T-helper 1 cell treated with Interleukin-12 subunit alpha and Interleukin-12 subunit beta and Interleukin-4 antibody, amounts not matched to agents 30 μg/mL and 1 μg/mL, for 36 hours (primary cell): ENCODE measurements at regions not wholly inside any gene's neighbourhood (a gene's known extent, or its start where the extent isn't known, plus 50 kb on each side); places are given as distances from the start of the nearest gene placed in this dataset.
"Not testable (repeated sequence)": the region's sequence is repeated elsewhere in the genome, so short reads cannot be mapped to it uniquely, and the experiment has no call there.

ENCODE experiments used
- H3K27ac Mint-ChIP-seq: one replicate; pipeline ENCODE4 v1.8.0; 2021; ENCODE audit warnings: mild to moderate bottlenecking, mixed read lengths
- H3K27me3 Mint-ChIP-seq: one replicate; pipeline ENCODE4 v1.8.0; 2021; ENCODE audit warnings: low read depth, mixed read lengths
- H3K36me3 Mint-ChIP-seq: one replicate; pipeline ENCODE4 v1.8.0; 2021; ENCODE audit warnings: low read depth, mixed read lengths
- H3K4me1 Mint-ChIP-seq: one replicate; pipeline ENCODE4 v1.8.0; 2021; ENCODE audit warnings: low read depth, mixed read lengths
- H3K4me3 Mint-ChIP-seq: one replicate; pipeline ENCODE4 v1.8.0; 2021; ENCODE audit warnings: mild to moderate bottlenecking, moderate library complexity, mixed read lengths
- H3K9me3 Mint-ChIP-seq: one replicate; pipeline ENCODE4 v1.8.0; 2021; ENCODE audit warnings: mixed read lengths

DNA sequence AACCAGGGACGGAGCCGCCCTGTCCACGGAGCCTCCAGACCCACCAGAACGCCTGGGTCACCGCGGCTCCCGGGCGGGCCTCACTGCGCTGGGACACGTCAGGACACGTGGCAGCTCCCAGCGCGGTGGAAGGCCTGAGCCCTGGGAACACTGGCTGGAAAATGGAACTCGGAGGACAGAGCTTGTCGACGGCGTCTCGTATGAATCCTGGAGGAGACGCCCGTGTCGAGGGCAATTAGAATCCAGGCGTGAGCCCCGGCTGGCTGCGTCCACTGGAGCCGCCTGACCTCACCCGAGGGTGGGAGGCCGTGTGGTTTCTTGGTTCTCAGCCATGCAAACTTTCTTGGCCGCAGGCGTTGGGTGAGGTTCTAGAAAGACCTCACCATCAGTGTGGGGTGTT lies 173.9 kb downstream of the LAT start:
- H3K36me3 Mint-ChIP-seq, result peaks cover 3% of the 10 kb centered on the region
- no peaks in the 10 kb centered on the region for H3K9me3 Mint-ChIP-seq
- H3K4me1 Mint-ChIP-seq, result peaks cover 16% of the 10 kb centered on the region
- H3K27me3 Mint-ChIP-seq, result no peaks in the 10 kb centered on the region
- no peak overlapping the region for H3K27ac Mint-ChIP-seq
- H3K4me3 Mint-ChIP-seq, result no peak overlapping the region

DNA sequence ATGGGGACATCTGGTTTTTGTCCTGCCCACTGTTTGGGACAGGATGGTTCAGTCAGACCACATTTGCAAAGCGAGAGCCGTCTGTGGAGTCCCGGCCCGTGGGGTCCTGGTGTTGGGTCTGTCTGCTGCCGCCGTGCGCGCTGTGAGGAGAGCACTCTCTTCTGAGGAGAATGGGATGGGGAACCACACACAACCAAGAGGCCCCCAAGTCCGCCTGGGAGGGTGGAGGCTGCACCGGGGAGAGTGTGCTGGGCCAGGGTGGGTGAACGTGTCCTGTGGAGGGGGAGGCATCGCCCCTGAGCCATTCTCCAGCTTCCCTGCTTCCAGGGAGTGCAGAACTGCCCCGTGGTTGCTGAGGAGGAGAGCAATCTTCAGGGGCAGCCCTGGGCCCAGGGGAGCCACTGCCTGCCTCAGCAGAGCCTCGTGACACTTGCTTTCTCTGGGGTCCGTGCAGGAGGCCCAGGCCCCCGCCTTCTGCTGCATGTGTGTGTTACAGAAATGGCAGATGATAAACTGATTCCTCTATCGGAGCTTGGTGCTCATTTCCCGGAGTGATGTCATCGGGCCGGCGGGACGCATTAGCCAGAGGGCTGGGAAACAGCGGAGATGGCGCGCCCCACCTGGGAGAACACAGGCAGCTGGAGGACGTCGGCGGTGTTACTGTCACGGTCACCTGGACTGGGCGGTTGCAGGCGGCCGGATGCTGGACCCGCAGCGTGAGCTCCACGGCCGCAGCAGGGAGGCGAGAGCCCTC lies 173.4 kb downstream of the LAT start:
- H3K9me3 Mint-ChIP-seq, H3K36me3 Mint-ChIP-seq, H3K27me3 Mint-ChIP-seq, H3K4me3 Mint-ChIP-seq, H3K27ac Mint-ChIP-seq: not testable (repeated sequence)
- peaks cover 16% of the 10 kb centered on the region for H3K4me1 Mint-ChIP-seq

DNA sequence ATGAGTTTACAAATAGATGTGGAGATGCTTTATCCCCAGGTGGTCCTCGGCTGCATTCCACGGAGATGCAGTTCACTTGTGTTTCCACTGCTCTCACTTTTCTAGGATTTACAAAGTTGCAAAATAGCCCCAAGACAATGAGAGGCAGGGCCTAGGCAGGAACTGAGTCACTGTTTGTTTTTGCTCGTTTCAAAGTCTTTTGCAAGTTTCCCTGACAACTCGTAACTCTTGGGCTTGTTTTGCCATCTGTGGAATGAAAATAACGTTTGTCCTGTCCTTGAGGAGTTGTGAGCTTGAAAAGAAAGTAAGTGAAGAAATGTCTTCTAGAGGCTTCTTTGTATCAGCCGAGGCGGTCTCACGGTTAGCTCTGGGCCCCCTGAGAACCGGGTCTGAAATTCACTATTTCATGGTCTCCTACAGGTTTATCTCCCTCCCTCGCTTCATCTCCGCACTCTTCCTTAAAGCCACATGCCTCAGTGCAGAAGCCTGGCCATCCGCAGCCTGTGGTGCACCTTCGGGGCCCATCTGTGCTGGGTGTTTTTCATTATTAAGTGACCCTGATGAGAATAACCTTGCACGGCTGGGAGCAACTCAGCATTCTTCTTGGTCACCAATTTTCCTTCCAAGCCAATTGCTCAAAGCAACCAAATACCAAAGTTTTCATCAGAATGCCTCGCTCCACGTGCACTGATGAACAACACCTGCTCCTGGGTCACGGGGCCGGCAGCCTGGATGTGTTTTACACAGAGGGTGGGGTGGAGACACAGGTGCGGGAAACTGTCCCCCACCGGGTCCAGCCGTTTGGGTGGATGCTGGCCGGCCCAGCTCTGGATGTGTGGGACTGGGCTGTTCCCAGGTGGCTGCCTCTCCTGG lies 172.4 kb downstream of the LAT start:
- H3K36me3 Mint-ChIP-seq, H3K4me3 Mint-ChIP-seq, H3K27me3 Mint-ChIP-seq, H3K9me3 Mint-ChIP-seq: not testable (repeated sequence)
- H3K27ac Mint-ChIP-seq, result peak overlapping the region; percentile 76
- H3K4me1 Mint-ChIP-seq, result peaks cover 16% of the 10 kb centered on the region

DNA sequence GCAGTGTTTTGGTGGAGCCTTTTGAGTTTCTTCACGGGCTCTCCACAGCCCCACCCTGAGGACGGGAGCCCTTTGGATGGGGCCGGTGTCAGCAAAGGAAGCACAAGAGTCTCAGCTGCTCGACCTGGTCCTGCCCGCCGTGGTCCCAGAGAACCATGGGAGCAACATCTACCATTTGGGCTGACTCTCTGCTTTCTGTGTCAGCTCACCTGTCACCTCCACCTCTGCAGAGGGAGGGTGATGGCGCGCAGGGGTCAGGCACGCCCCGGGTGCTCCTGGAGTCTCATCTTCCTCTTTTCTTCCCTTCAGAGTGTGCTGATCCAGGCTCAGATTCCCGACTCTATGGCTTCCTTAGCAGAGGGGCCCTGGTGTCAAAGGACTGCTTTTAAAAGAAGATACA lies 171.7 kb downstream of the LAT start:
- H3K4me1 Mint-ChIP-seq, result peaks cover 16% of the 10 kb centered on the region
- H3K27ac Mint-ChIP-seq, result peak overlapping the region; percentile 76
- no peak overlapping the region for H3K4me3 Mint-ChIP-seq
- H3K9me3 Mint-ChIP-seq, result no peaks in the 10 kb centered on the region
- no peaks in the 10 kb centered on the region for H3K27me3 Mint-ChIP-seq
- H3K36me3 Mint-ChIP-seq, result peaks cover 3% of the 10 kb centered on the region

DNA sequence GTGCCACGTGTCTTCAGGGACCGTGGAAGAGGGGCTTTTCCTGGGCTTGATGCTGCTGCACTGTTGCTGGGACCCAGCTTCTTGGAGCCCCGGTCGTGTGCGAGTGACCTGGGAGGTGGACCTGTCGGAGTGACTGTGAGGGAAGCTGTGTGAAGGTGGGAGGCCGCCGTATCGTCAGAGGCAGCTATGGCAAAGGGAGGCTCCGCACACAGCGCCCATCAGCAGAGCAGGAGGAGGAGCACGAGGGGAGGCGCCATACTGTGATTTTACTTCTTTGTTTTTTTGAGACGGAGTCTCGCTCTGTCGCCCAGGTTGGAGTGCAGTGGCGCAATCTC lies 171.0 kb downstream of the LAT start:
- H3K27ac Mint-ChIP-seq, H3K4me3 Mint-ChIP-seq: not testable (repeated sequence)
- peaks cover 16% of the 10 kb centered on the region for H3K4me1 Mint-ChIP-seq

DNA sequence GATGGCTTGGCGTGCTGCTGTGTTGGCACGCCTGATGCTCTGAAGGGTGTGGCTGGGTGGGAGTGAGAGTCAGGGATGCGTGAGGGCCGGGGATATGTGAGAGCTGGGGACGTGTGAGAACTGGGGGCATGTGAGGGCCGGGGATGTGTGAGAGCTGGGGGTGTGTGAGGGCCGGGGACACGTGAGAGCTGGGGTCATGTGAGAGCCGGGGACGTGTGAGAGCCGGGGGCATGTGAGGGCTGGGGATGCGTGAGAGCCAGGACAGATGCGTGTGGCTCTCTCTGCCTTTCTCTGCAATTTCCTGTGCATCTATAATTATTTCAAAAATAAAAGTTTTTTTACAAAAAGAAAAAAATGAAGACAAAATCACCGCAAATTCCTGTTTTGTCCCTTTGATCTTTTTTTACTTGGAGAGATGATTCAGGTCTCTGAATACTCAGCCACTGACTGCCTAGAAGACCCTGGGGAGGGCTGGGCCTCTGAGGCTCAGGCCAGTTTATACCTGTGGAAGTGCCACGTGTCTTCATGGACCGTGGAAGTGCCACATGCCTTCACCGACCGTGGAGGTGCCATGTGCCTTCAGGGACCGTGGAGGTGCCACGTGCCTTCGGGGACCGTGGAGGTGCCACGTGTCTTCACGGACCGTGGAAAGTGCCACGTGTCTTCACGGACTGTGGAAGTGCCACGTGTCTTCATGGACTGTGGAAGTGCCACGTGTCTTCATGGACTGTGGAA lies 170.4 kb downstream of the LAT start:
- not testable (repeated sequence) for H3K36me3 Mint-ChIP-seq, H3K27me3 Mint-ChIP-seq, H3K4me3 Mint-ChIP-seq, H3K9me3 Mint-ChIP-seq, H3K27ac Mint-ChIP-seq
- peaks cover 19% of the 10 kb centered on the region for H3K4me1 Mint-ChIP-seq

More for the DNA sequence above, 171.0 kb downstream of the LAT start:
- not testable (repeated sequence) for H3K36me3 Mint-ChIP-seq, H3K27me3 Mint-ChIP-seq, H3K9me3 Mint-ChIP-seq

DNA sequence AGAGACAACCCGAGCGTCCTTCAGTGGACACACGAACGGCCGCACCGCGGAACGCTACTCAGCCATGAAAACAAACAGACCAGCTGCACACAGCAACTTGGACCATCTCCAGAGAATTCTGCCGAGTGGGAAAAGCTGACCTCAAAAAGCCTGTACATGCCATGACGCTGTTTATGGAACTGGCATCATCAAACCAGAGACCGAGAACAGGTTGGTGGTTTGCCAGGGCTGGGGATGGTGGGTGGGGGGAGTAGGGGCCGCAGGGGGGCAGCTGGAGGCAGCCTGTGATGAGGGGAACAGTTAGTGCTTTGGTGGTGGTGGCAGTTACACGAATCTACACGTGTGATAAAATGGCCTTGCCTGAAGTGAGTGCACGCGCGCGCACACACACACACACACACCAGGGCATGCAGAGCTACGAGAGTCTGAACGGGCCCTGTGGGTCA lies 169.8 kb downstream of the LAT start:
- peaks cover 23% of the 10 kb centered on the region for H3K4me1 Mint-ChIP-seq
- H3K27me3 Mint-ChIP-seq, result no peaks in the 10 kb centered on the region
- H3K36me3 Mint-ChIP-seq, result no peaks in the 10 kb centered on the region
- no peaks in the 10 kb centered on the region for H3K9me3 Mint-ChIP-seq
- no peak overlapping the region for H3K4me3 Mint-ChIP-seq
- H3K27ac Mint-ChIP-seq, result no peak overlapping the region

DNA sequence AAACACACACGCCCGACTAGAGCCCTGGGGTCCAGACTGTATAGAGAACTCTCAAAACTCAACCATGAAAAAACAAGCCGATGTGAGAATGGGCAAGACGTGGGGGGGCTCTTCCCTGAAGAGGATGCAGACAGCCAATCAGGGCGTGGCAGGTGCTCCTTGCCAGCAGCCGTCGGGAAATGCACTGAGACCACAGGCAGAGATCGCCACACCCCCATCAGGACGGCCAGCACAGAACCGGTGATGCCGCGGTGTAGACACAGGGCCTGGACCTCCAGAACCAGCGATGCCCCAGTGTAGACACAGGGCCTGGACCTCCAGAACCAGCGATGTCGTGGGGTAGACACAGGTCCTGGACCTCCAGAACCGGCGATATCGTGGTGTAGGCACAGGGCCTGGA lies 169.2 kb downstream of the LAT start:
- Mint-ChIP-seq H3K36me3 (no peaks in the 10 kb centered on the region), H3K4me3 (no peak overlapping the region), H3K9me3 (no peaks in the 10 kb centered on the region), H3K27ac (no peak overlapping the region), H3K4me1 (peaks cover 29% of the 10 kb centered on the region), H3K27me3 (no peaks in the 10 kb centered on the region)

DNA sequence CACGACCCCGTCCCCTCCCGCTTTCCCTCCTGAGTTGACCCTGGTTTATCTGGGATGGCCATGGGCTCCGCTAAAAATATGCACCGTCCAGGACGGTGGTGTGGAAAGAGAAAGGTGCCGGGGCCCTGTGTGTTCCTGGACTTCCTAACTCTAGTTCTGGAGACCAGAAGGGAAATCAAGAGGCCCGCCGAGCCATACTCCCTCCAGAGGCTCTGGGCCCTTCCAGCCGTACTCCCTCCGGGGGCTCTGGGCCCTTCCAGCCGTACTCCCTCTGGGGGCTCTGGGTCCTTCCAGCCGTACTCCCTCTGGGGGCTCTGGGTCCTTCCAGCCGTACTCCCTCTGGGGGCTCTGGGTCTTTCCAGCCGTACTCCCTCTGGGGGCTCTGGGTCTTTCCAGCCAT lies 168.5 kb downstream of the LAT start:
- not testable (repeated sequence) for H3K27ac Mint-ChIP-seq, H3K36me3 Mint-ChIP-seq, H3K27me3 Mint-ChIP-seq, H3K9me3 Mint-ChIP-seq, H3K4me3 Mint-ChIP-seq
- H3K4me1 Mint-ChIP-seq, result peaks cover 35% of the 10 kb centered on the region

DNA sequence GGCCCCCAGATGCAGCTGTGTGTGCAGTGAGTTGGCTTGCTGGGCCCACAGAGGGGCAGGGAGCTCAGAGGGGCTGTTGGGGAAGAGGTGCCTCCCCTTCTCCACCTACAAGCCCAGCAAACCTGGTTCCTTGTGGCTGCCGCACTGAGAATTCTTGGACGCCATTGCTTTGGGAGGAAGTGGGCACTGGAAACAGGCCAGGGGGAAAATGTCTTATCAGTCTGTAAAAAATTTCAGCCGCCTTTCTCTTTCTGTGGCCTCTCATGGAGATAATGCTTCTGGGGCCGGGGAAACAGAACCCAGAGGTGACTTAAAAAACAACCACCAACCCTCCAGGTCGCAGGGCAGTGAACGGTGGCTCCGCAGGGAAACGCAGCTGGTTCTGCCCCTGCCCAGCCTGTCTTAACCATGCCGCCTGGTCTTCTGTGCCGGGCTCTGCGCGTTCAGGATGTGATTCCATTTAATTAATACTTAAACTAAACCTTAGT lies 167.7 kb downstream of the LAT start:
- not testable (repeated sequence) for H3K4me3 Mint-ChIP-seq, H3K36me3 Mint-ChIP-seq, H3K27me3 Mint-ChIP-seq, H3K27ac Mint-ChIP-seq, H3K9me3 Mint-ChIP-seq
- H3K4me1 Mint-ChIP-seq, result peaks cover 39% of the 10 kb centered on the region

DNA sequence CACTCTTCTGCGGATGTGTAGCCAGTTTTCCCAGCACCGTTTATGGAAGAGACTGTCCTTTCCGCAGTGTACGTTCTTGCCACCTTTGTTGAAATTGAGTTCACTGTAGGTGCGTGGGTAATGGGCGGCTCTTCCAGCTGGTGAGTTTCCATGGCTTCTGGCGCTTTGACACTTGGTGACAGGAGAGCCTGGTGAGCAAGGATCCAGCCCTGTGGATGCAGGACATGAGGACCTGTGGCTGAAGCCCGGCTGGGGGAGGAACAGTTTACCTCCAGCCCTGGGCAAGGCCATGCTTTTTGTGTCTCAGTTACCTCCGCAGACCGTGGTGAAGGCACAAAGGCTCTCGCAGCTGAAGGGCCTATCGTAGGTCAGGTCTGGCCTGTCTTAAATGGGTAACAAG lies 166.5 kb downstream of the LAT start:
- no peaks in the 10 kb centered on the region for H3K27me3 Mint-ChIP-seq
- no peak overlapping the region for H3K27ac Mint-ChIP-seq
- peaks cover 29% of the 10 kb centered on the region for H3K4me1 Mint-ChIP-seq
- no peak overlapping the region for H3K4me3 Mint-ChIP-seq
- H3K9me3 Mint-ChIP-seq, result no peaks in the 10 kb centered on the region
- no peaks in the 10 kb centered on the region for H3K36me3 Mint-ChIP-seq

DNA sequence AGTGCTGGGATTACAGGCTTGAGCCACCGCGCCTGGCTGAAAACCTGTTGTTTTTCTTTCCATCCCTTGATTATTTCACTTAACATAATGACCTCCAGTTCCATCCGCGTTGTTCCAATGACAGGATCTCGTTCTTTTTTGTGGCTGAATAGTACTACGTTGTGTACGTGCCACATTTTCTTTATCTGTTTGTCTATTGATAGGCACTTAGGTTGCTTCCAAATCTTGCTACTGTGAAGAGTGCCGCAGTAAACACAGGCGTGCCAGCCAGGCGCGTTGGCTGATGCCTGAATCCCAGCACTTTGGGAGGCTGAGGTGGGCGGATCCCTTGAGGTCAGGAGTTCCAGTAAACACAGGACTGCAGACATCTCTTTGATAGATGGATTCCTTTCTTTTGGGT lies 165.1 kb downstream of the LAT start:
- Mint-ChIP-seq H3K4me1 (peaks cover 26% of the 10 kb centered on the region), H3K27ac (peak overlapping the region; percentile 53)
- H3K4me3 Mint-ChIP-seq, H3K27me3 Mint-ChIP-seq, H3K9me3 Mint-ChIP-seq, H3K36me3 Mint-ChIP-seq: not testable (repeated sequence)

DNA sequence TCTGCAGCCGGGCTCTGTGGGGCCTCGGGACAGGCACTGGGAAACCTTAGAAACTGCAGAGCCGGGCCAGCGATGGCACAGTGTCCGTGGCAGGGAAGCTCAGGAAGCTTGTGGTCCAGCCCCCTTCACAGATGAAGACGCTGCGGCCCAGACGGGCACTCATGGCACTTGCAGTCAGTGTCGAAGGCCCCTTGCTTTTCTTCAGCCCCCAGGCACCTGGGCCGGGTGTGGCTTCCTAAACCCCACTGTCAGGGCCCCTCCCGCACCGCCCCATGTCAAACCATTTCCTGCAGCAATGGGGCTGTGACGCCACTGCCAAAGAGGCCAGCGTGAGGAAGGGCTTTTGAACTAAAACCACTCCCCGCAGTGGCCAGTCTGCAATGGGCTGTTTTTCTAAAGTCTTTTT lies 164.0 kb downstream of the LAT start:
- H3K27me3 Mint-ChIP-seq, result no peaks in the 10 kb centered on the region

DNA sequence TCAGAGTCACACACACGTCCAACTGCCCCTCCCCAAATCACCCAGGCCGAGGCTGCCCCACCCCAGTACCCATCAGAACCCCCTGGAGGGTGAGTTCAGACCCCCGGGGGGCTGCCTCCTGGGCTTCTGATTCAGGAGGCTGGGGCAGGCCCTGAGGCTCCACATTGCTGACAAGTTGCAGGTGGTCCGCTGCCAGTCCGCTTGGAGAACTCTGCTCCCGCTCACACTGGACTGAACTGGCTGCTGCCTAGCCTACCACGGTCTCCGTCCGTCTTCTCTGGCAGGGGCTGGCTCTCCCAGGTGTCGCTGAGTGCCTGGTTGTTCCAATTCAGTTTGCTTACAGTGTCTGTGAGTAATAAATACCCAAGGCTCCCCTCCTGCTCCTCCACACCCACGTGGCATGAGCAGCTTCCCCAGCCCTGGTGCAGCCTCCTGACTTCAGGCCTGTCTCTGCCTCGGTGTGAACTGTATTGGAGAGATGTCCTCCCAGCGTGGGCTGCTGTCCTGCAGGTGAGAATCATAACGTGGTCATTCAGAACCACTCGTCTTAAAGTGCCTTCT lies 163.4 kb downstream of the LAT start:
- peaks cover 24% of the 10 kb centered on the region for H3K4me1 Mint-ChIP-seq
- peak overlapping the region; percentile 76 for H3K27ac Mint-ChIP-seq
- H3K9me3 Mint-ChIP-seq, result no peaks in the 10 kb centered on the region
- no peaks in the 10 kb centered on the region for H3K36me3 Mint-ChIP-seq
- no peaks in the 10 kb centered on the region for H3K27me3 Mint-ChIP-seq
- no peak overlapping the region for H3K4me3 Mint-ChIP-seq

More for the DNA sequence above, 164.0 kb downstream of the LAT start:
- H3K4me3 Mint-ChIP-seq, result peak overlapping the region; percentile 56
- H3K4me1 Mint-ChIP-seq, result peaks cover 24% of the 10 kb centered on the region
- no peaks in the 10 kb centered on the region for H3K9me3 Mint-ChIP-seq
- no peaks in the 10 kb centered on the region for H3K36me3 Mint-ChIP-seq
- peak overlapping the region; percentile 76 for H3K27ac Mint-ChIP-seq
